WI38 (cell line): ENCODE measurements at regions not wholly inside any gene's neighbourhood (a gene's known extent, or its start where the extent isn't known, plus 50 kb on each side); places are given as distances from the start of the nearest gene placed in this dataset.
"Not testable (repeated sequence)": the region's sequence is repeated elsewhere in the genome, so short reads cannot be mapped to it uniquely, and the experiment has no call there.

Experiments
- H3K4me3 ChIP-seq: 2 replicates; pipeline ENCODE4 v1.5.1; 2011; ENCODE audit warnings: low read depth, mild to moderate bottlenecking, control low read depth, low read length
- TF ChIP-seq, protein P1 (sequence below): IDR thresholded peaks from 2 replicates; pipeline ENCODE4 v1.5.1; 2012; ENCODE audit warnings: low read depth, mild to moderate bottlenecking, control low read depth, low read length

DNA sequence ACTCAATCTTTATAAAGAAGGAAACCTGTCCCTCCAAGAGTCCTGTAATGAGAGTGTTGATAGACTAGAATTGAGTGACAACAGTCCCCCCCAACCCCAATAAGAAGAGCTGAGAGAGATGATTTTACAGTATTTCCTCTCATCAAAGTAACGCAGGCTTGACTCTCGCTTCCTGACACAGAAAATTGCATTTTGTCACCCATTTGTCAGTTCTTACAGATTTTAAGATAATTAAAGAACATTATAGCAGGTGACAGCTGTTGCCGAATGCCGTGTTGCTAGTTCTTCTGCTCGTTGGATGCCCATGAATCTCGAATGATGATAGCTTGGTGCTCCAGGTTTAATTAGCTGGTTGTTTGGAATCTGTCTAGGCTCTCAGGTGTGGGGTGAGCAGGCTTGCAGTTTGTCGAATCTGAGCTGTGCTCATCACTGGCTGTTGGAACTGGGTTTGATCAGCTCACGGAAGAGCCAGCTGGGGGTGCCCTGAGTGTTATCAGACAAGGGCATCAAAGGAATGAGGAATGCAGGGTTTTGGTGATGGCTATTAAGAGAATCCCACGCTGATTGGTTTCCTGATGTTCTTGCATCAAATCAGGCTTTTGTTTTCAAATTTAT lies 84.8 kb upstream of the CPHXL start:
- TF ChIP-seq, protein P1, sequence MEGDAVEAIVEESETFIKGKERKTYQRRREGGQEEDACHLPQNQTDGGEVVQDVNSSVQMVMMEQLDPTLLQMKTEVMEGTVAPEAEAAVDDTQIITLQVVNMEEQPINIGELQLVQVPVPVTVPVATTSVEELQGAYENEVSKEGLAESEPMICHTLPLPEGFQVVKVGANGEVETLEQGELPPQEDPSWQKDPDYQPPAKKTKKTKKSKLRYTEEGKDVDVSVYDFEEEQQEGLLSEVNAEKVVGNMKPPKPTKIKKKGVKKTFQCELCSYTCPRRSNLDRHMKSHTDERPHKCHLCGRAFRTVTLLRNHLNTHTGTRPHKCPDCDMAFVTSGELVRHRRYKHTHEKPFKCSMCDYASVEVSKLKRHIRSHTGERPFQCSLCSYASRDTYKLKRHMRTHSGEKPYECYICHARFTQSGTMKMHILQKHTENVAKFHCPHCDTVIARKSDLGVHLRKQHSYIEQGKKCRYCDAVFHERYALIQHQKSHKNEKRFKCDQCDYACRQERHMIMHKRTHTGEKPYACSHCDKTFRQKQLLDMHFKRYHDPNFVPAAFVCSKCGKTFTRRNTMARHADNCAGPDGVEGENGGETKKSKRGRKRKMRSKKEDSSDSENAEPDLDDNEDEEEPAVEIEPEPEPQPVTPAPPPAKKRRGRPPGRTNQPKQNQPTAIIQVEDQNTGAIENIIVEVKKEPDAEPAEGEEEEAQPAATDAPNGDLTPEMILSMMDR: no peak
- no peak overlapping the region for H3K4me3 ChIP-seq

DNA sequence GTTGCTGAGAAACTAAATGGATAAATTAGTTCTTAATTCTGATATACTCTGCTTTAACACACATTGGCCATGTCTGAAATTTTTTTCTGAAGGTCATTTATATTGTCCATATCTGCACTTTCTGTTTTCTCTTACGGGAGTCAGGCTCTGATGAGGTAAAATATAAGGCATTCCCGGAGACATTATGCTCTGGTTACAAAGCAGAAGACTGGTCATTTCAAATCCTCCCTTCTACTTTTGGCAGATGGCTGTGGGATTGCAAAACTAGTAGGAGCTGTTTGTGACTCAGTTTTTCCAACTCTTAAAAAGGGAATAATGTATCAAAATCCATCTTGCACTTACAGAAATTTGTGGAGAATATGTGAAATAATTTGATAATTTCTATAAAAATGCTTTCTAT lies 92.2 kb upstream of the CPHXL start:
- no peak overlapping the region for H3K4me3 ChIP-seq
- TF ChIP-seq, protein P1: no peak

DNA sequence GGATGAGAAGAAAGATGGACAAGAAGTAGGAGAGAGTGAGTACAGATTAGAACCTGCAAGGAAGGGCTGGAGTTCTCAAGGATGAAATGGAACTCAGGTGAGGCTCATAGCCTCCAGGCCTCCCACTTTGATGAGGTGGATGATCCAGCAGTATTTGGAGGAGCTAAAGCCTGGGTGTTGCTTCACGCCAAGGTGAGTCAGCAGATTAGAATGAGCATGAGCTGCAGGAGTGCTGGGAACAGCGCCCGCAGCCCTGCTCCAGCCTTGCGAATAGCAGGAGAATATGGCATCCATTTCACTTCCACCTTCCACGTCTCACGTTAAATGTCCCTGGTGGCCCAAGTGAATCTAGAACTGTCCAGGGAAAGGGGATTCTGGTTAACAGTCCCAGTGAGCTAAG lies 94.4 kb upstream of the CPHXL start:
- TF ChIP-seq, protein P1: no peak
- no peak overlapping the region for H3K4me3 ChIP-seq

DNA sequence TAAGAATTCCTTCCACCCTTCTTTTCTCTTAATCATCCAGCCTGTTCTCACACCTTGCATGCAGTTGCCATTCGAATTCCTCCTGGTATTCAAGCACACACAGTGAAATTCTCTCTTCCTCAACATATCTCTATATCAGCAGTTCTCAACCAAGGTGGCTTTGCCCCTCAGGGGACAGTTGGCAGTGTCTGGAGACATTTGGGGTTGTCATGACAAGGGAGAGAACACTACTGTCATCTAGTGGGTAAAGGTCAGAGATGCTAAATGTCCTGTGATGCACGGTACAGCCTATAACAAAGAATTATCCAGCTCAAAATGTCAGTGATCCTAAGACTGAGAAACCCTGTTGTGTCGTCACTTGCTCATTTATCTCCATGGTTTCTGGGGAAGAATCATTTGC lies 94.8 kb upstream of the CPHXL start:
- H3K4me3 ChIP-seq: no peak overlapping the region
- TF ChIP-seq, protein P1: no peak

DNA sequence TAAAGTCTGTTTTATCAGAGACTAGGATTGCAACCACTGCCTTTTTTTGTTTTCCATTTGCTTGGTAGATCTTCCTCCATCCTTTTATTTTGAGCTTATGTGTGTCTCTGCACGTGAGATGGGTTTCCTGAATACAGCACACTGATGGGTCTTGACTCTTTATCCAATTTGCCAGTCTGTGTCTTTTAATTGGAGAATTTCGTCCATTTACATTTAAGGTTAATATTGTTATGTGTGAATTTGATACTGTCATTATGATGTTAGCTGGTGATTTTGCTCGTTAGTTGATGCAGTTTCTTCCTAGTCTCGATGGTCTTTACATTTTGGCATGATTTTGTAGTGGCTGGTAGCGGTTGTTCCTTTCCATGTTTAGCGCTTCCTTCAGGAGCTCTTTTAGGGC lies 99.5 kb upstream of the CPHXL start:
- H3K4me3 ChIP-seq: not testable (repeated sequence)

DNA sequence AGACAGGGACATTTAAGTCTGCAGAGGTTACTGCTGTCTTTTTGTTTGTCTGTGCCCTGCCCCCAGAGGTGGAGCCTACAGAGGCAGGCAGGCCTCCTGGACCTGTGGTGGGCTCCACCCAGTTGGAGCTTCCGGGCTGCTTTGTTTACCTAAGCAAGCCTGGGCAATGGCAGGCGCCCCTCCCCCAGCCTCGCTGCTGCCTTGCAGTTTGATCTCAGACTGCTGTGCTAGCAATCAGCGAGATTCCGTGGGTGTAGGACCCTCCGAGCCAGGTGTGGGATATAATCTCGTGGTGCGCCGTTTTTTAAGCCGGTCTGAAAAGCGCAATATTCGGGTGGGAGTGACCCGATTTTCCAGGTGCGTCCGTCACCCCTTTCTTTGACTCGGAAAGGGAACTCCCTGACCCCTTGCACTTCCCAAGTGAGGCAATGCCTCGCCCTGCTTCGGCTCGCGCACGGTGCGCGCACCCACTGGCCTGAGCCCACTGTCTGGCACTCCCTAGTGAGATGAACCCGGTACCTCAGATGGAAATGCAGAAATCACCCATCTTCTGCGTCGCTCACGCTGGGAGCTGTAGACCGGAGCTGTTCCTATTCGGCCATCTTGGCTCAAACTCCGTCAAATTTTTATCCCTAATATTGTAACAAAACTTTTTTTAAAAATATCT lies 101.2 kb upstream of the CPHXL start:
- not testable (repeated sequence) for H3K4me3 ChIP-seq

DNA sequence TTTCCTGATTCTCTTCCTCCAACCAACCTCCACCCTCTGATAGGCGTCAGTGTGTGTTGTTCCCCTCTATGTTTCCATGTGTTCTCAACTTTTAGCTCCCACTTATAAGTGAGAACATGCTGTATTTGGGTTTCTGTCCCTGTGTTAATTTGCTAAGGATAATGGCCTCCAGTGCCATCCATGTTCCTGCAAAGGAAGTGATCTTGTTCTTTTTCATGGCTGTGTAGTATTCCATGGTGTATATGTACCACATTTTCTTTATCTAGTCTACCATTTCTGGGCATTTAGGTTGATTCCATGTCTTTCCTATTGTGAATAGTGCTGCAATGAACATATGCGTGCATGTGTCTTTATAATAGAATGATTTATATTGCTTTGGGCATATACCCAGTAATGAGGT lies 107.1 kb upstream of the CPHXL start:
- not testable (repeated sequence) for H3K4me3 ChIP-seq

DNA sequence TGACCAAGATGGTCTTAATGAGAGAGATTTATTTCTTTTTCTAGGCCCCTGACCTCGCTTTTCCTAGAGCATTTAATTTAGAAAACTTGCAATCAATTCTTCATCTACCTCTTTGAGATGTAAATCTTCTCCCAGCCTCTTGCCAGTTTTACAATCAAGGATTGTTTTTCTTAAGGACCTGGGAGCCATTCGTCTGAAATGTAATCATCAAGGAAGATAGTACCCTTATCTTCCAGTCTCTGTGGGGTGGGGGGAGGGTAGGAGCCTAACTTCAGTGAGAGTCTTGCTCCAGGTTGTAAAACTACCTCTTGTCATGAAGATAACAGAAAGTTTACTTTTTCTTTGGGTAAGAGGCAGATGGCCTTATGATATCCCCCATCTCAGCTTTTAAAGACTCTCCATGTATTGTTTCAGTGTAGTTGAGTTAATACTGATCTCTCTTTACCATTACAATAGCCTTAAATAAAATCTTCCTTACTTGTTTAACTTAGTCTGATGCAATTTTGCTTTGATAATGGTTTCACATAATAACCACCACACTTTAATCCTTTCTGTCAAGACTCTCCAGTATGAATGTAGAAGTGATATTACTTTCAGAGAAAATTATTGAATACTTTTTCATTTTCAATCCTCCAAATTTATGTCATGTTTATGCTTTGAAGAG lies 110.2 kb upstream of the CPHXL start:
- no peak overlapping the region for H3K4me3 ChIP-seq
- TF ChIP-seq, protein P1: no peak

DNA sequence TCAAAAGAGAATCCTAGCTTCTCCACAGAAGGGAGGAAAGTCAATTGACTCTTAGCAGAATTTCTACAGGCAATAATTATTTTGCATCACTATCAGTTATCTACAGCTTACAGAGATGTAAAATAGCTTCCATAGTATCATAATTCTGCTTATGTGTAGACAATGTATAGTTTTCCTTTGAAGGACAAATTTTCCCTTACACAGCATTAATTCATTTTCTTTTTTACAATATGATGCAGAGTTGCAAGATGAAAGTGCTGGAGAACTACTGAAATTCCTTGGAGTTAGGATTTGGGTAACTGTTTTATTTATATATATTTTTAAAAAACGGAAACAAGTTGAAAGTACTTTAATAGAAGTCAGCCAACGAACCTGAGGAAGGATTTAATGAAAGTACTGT lies 111.0 kb upstream of the CPHXL start:
- TF ChIP-seq, protein P1: no peak
- H3K4me3 ChIP-seq: no peak overlapping the region
